ENCODE measurements at regions not wholly inside any gene's neighbourhood (a gene's known extent, or its start where the extent isn't known, plus 50 kb on each side); places are given as distances from the start of the nearest gene placed in this dataset.

GRCh38 chr20:60078351-60079250, 120.4 kb downstream of the CDH26 start:
- no peak for DNase-seq (ENCODE audit: low read depth)
- H3K27me3 ChIP-seq (ENCODE audit: control insufficient read depth, insufficient read depth, low read length) = peaks cover 3% of the 10 kb centered on the region; the same call in 1 of the 2 replicates
- ChIA-PET CTCF (no interaction called here), POLR2A (no interaction called here)
- TF ChIP-seq CTCF (IDR thresholded peaks at IDR 0.05; ENCODE audit: insufficient read depth, low read depth, low read length) = no peak
- H3K4me3 ChIP-seq (ENCODE audit: low read depth, low read length) = no peak overlapping the region
- no peaks in the 10 kb centered on the region for H3K36me3 ChIP-seq (ENCODE audit: control insufficient read depth, insufficient read depth, low read length)

- POLR2A ChIA-PET = no interaction called here
- H3K27me3 ChIP-seq (ENCODE audit: control insufficient read depth, insufficient read depth, low read length) = peaks cover 5% of the 10 kb centered on the region; the same call in 1 of the 2 replicates
- no peak overlapping the region for H3K4me3 ChIP-seq (ENCODE audit: low read depth, low read length)
- no peak for TF ChIP-seq CTCF (IDR thresholded peaks at IDR 0.05; ENCODE audit: insufficient read depth, low read depth, low read length)
- no peaks in the 10 kb centered on the region for H3K36me3 ChIP-seq (ENCODE audit: control insufficient read depth, insufficient read depth, low read length)
- CTCF ChIA-PET = no interaction called here
- no peak for DNase-seq (ENCODE audit: low read depth)
Measured at GRCh38 chr20:60080401-60080800, 122.2 kb downstream of the CDH26 start.

- TF ChIP-seq CTCF (IDR thresholded peaks at IDR 0.05; ENCODE audit: insufficient read depth, low read depth, low read length) = no peak
Measured at GRCh38 chr20:60085551-60086132, 127.4 kb downstream of the CDH26 start.

DNA sequence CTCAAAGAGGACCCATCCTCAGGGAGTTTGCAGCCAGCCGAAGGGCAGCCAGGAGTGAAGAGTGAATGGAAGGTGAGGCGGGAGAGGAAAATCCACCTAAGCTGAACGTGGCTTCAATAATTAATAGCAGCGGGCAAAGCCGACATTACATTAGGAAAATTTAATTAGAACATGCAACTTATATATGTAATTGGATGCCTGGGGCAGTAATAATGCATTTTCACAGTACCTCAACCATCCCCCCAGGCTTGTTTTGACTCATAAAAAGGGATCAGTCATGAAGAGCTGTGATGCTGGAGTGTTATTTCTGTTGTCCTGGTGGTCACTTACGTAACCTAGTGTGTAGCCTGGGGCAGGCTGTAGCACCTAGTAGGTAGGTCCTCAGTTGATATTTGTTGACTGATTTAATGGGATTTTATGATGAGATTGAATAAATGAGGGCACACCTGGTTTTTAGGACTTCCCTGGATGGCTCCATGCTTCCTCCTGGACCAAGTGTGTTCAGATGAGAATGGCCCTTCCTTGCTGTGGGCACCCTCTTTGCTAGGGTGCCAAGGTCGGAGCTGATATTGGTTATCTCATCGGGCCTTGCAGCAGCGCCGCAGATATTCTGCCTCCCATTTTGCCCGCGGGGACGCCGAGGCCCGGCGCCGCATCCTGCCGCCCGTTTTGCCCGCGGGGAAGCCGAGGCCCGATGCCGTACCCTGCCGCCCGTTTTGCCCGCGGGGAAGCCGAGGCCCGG, 128.8 kb downstream of the CDH26 start:
- Histone ChIP-seq H3K4me3 (ENCODE audit: low read depth, low read length) (no peak overlapping the region), H3K27me3 (ENCODE audit: control insufficient read depth, insufficient read depth, low read length) (peaks cover 7% of the 10 kb centered on the region), H3K36me3 (ENCODE audit: control insufficient read depth, insufficient read depth, low read length) (no peaks in the 10 kb centered on the region)
- no peak for DNase-seq (ENCODE audit: low read depth)
- ChIA-PET CTCF (no interaction called here), POLR2A (no interaction called here)
- no peak for TF ChIP-seq CTCF (IDR thresholded peaks at IDR 0.05; ENCODE audit: insufficient read depth, low read depth, low read length)

More at GRCh38 chr20:60085551-60086132, 127.4 kb downstream of the CDH26 start:
- Histone ChIP-seq H3K36me3 (ENCODE audit: control insufficient read depth, insufficient read depth, low read length) (no peaks in the 10 kb centered on the region), H3K4me3 (ENCODE audit: low read depth, low read length) (no peak overlapping the region), H3K27me3 (ENCODE audit: control insufficient read depth, insufficient read depth, low read length) (peaks cover 7% of the 10 kb centered on the region)
- POLR2A ChIA-PET = no interaction called here
- CTCF ChIA-PET = interaction anchor here (0.7 kb wide), 1 partner anchor 9 kb away, joined by 4 read pairs; no protein-coding TSS in a partner anchor
- DNase-seq (ENCODE audit: low read depth) = no peak

GRCh38 chr20:60087563-60088105, 129.4 kb downstream of the CDH26 start:
- DNase-seq (ENCODE audit: low read depth) = no peak
- no peaks in the 10 kb centered on the region for H3K36me3 ChIP-seq (ENCODE audit: control insufficient read depth, insufficient read depth, low read length)
- ChIA-PET CTCF (interaction anchor here (0.7 kb wide), 1 partner anchor 8 kb away, joined by 3 read pairs; no protein-coding TSS in a partner anchor), POLR2A (no interaction called here)
- peaks cover 7% of the 10 kb centered on the region for H3K27me3 ChIP-seq (ENCODE audit: control insufficient read depth, insufficient read depth, low read length)
- H3K4me3 ChIP-seq (ENCODE audit: low read depth, low read length) = no peak overlapping the region
- no peak for TF ChIP-seq CTCF (IDR thresholded peaks at IDR 0.05; ENCODE audit: insufficient read depth, low read depth, low read length)
